OCI-LY3 (cell line): ENCODE measurements at regions not wholly inside any gene's neighbourhood (a gene's known extent, or its start where the extent isn't known, plus 50 kb on each side); places are given as distances from the start of the nearest gene placed in this dataset.

Source experiments
- H2AFZ ChIP-seq: fragments of 200-600, 300-600 bp; shearing (Covaris generic); 2 replicates; pipeline ENCODE4 v1.6.0; 2014; ENCODE audit warnings: antibody characterized with exemption, low read depth, low read length
- H3K27ac ChIP-seq: fragments of 200-600, 300-600 bp; sonication (generic); 2 replicates; pipeline ENCODE4 v1.5.1; 2014; ENCODE audit warnings: mild to moderate bottlenecking, low read length, moderate library complexity, mixed read lengths
- H3K27me3 ChIP-seq: fragments of 200-600, 300-600 bp; sonication (generic); 2 replicates; pipeline ENCODE4 v1.6.1; 2014; ENCODE audit warnings: low read depth, low read length, mixed read lengths
- H3K36me3 ChIP-seq: fragments of 200-600, 300-600 bp; sonication (generic); replicated peaks from 2 replicates; pipeline ENCODE3; 2014; ENCODE audit warnings: low read depth, low read length, mixed read lengths
- H3K4me1 ChIP-seq: fragments of 300-600, 200-600 bp; sonication (generic); 2 replicates; pipeline ENCODE4 v1.6.1; 2014; ENCODE audit warnings: low read length, mixed read lengths
- H3K4me2 ChIP-seq: fragments of 200-600, 300-600 bp; sonication (generic); 2 replicates; pipeline ENCODE4 v1.6.1; 2014; ENCODE audit warnings: low read length, mixed read lengths
- H3K4me3 ChIP-seq: fragments of 300-600, 200-600 bp; sonication (generic); 2 replicates; pipeline ENCODE4 v1.5.1; 2014; ENCODE audit warnings: antibody characterized with exemption, mild to moderate bottlenecking, low read length, moderate library complexity
- H3K79me2 ChIP-seq: fragments of 300-600, 200-600 bp; shearing (Covaris generic); 2 replicates; pipeline ENCODE4 v1.6.1; 2014; ENCODE audit warnings: mild to moderate bottlenecking, low read length, mixed read lengths
- H3K9ac ChIP-seq: fragments of 300-600, 200-600 bp; shearing (Covaris generic); 2 replicates; pipeline ENCODE4 v1.6.0; 2014; ENCODE audit warnings: mild to moderate bottlenecking, low read length, moderate library complexity
- H3K9me3 ChIP-seq: fragments of 200-600, 300-600 bp; shearing (Covaris generic); 2 replicates; pipeline ENCODE4 v1.6.1; 2014; ENCODE audit warnings: low read length, mixed read lengths; ENCODE audit not compliant: insufficient read depth
- H4K20me1 ChIP-seq: fragments of 200-600, 300-600 bp; sonication (generic); 2 replicates; pipeline ENCODE4 v1.6.1; 2016; ENCODE audit warnings: low read length, mixed read lengths; ENCODE audit not compliant: insufficient read depth
- CTCF ChIP-seq: fragments of 200-600, 300-600 bp; sonication (generic); IDR thresholded peaks from 2 replicates; pipeline ENCODE4 v1.5.1; 2014; ENCODE audit warnings: antibody characterized with exemption, low read length, low read depth
- EZH2phosphoT487 ChIP-seq: fragments of 200-600 bp; shearing (Covaris generic); IDR thresholded peaks from 2 replicates; pipeline ENCODE4 v1.6.1; 2018; ENCODE audit warnings: antibody characterized with exemption, mixed run types, low read depth

- H3K9me3 ChIP-seq, result no peaks in the 10 kb centered on the region
- no peak overlapping the region for H3K9ac ChIP-seq
- no peaks in the 10 kb centered on the region for H3K79me2 ChIP-seq
- H3K27me3 ChIP-seq, result no peaks in the 10 kb centered on the region
- H2AFZ ChIP-seq, result peak overlapping the region; percentile 24; the same call in 1 of the 2 replicates
- no peaks in the 10 kb centered on the region for H3K36me3 ChIP-seq
- H3K27ac ChIP-seq, result no peak overlapping the region
- H3K4me2 ChIP-seq, result peak overlapping the region; percentile 0; the same call in 1 of the 2 replicates
- no peak overlapping the region for H3K4me3 ChIP-seq
- H4K20me1 ChIP-seq, result no peaks in the 10 kb centered on the region
- TF ChIP-seq CTCF (peak; percentile 82), EZH2phosphoT487 (no peak)
- H3K4me1 ChIP-seq, result no peaks in the 10 kb centered on the region
Measured at GRCh38 chr4:167290678-167291077, 56.4 kb upstream of the SPOCK3 start.

GRCh38 chr4:167308876-167309275, 74.6 kb upstream of the SPOCK3 start:
- Histone ChIP-seq H3K4me2 (no peak overlapping the region), H4K20me1 (no peaks in the 10 kb centered on the region), H3K4me3 (no peak overlapping the region), H3K27me3 (no peaks in the 10 kb centered on the region), H3K4me1 (no peaks in the 10 kb centered on the region), H2AFZ (no peak overlapping the region), H3K9me3 (no peaks in the 10 kb centered on the region), H3K27ac (no peak overlapping the region), H3K36me3 (no peaks in the 10 kb centered on the region), H3K79me2 (no peaks in the 10 kb centered on the region), H3K9ac (no peak overlapping the region)
- TF ChIP-seq EZH2phosphoT487 (no peak), CTCF (no peak)

GRCh38 chr4:167321299-167321698, 87.0 kb upstream of the SPOCK3 start:
- Histone ChIP-seq H3K9me3 (no peaks in the 10 kb centered on the region), H3K4me1 (no peaks in the 10 kb centered on the region), H3K27ac (no peak overlapping the region), H3K4me2 (no peak overlapping the region), H3K36me3 (no peaks in the 10 kb centered on the region), H4K20me1 (no peaks in the 10 kb centered on the region), H3K9ac (no peak overlapping the region), H3K27me3 (no peaks in the 10 kb centered on the region), H2AFZ (no peak overlapping the region), H3K4me3 (no peak overlapping the region), H3K79me2 (no peaks in the 10 kb centered on the region)
- no peak for TF ChIP-seq CTCF
- no peak for TF ChIP-seq EZH2phosphoT487

- Histone ChIP-seq H3K27me3 (no peaks in the 10 kb centered on the region), H3K9me3 (no peaks in the 10 kb centered on the region), H3K4me1 (no peaks in the 10 kb centered on the region), H3K4me2 (no peak overlapping the region), H3K36me3 (no peaks in the 10 kb centered on the region), H3K9ac (no peak overlapping the region), H3K4me3 (no peak overlapping the region), H3K27ac (no peak overlapping the region), H2AFZ (no peak overlapping the region), H4K20me1 (no peaks in the 10 kb centered on the region), H3K79me2 (no peaks in the 10 kb centered on the region)
- TF ChIP-seq EZH2phosphoT487 (no peak), CTCF (no peak)
Measured at GRCh38 chr4:167339781-167340180, 105.5 kb upstream of the SPOCK3 start.
